IPS DF 6.9 (cell line): ENCODE measurements at regions not wholly inside any gene's neighbourhood (a gene's known extent, or its start where the extent isn't known, plus 50 kb on each side); places are given as distances from the start of the nearest gene placed in this dataset.

ENCODE experiments used
- DNase-seq: peaks from one replicate; pipeline ENCODE4 v3.0.0-alpha.2; 2013; ENCODE audit warnings: low read depth, low spot score
- H3K27ac ChIP-seq: one replicate; pipeline ENCODE4 v1.5.1; 2013; ENCODE audit warnings: low read length, control low read depth
- H3K27me3 ChIP-seq: 2 replicates; pipeline ENCODE4 v1.6.1; 2013; ENCODE audit warnings: mild to moderate bottlenecking, low read length; ENCODE audit not compliant: control insufficient read depth, insufficient read depth
- H3K36me3 ChIP-seq: 2 replicates; pipeline ENCODE4 v1.6.1; 2013; ENCODE audit warnings: low read length; ENCODE audit not compliant: control insufficient read depth, insufficient read depth
- H3K4me1 ChIP-seq: 2 replicates; pipeline ENCODE4 v1.6.1; 2013; ENCODE audit warnings: low read length; ENCODE audit not compliant: control insufficient read depth, insufficient read depth
- H3K4me3 ChIP-seq: 2 replicates; pipeline ENCODE4 v1.5.1; 2013; ENCODE audit warnings: mild to moderate bottlenecking, low read length
- H3K9me3 ChIP-seq: 2 replicates; pipeline ENCODE4 v1.6.1; 2013; ENCODE audit warnings: low read length, inconsistent platforms; ENCODE audit not compliant: control insufficient read depth, insufficient read depth
- WGBS: extraction: QIAGEN DNeasy Blood & Tissue Kit; methylation state at CpG from one replicate; pipeline ENCODE4 v1.1.7; 2013; ENCODE audit warnings: mixed read lengths, missing lambda C conversion rate; ENCODE audit not compliant: insufficient read length, insufficient coverage; 5-methylcytosine and 5-hydroxymethylcytosine counted together

DNA sequence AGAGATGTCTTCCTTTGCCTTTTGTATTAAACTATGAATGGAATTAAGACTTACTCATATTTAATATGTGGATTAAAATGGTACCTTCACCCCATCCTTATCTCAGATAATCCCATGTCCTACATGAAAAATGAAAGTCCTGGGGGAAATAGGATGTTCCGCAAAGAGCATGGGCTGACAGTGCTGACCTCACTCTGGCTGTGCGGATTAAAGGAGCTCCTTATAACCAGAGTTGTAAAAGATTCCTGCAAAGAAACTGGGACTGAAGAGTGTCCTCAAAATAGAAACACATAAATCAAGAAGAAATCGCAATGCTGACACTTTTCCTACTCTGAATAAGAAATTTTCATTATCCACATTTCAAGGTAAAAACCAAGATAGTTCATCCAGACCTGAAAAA lies 384.5 kb downstream of the LIG4 start:
- Histone ChIP-seq H3K4me3 (no peak overlapping the region), H3K27me3 (no peaks in the 10 kb centered on the region), H3K4me1 (no peaks in the 10 kb centered on the region; the same call in 1 of the 2 replicates), H3K9me3 (no peaks in the 10 kb centered on the region), H3K27ac (no peak overlapping the region), H3K36me3 (no peaks in the 10 kb centered on the region)
- DNase-seq = no peak
- WGBS = no CpG with 5 or more reads among the region's 3 CpGs

DNA sequence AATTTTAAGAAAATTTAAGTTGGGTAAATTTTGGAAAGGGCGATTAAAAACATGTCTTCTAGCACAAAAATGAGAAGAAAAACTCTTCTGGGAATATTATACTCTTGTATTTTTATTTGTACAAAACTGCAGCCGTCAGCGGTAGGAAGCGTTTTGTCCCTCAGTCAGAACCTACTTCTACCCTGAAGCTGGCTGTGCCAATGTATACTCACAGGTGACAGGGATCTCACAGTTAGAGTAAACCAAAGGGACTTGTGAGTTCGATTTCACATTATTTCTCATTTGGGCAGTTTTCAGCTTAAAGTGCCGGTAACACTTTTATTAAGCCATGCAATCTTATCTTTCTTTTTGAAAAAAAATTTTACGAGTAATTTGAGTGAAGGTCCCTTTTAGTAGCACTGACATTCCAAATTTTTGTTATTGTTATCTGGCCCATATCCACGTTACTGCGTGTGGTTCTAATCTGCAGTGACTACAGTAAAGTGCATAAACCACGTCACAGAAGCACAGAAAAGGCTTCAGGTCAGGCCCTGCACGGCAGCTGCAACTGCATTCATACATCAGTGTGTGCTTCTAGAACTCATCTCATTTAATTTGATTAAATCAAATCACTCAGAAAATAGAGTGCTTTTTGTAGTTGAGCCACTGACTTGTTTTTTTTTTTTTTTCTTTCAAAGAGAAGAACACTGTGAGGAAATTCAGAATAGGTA lies 387.3 kb downstream of the LIG4 start:
- no peaks in the 10 kb centered on the region for H3K9me3 ChIP-seq
- H3K4me3 ChIP-seq = no peak overlapping the region
- no peaks in the 10 kb centered on the region; the same call in 1 of the 2 replicates for H3K4me1 ChIP-seq
- no peak for DNase-seq
- H3K36me3 ChIP-seq = no peaks in the 10 kb centered on the region
- no peaks in the 10 kb centered on the region for H3K27me3 ChIP-seq
- no peak overlapping the region for H3K27ac ChIP-seq
- WGBS = 100% methylated on average over 1 of the region's 11 CpGs

DNA sequence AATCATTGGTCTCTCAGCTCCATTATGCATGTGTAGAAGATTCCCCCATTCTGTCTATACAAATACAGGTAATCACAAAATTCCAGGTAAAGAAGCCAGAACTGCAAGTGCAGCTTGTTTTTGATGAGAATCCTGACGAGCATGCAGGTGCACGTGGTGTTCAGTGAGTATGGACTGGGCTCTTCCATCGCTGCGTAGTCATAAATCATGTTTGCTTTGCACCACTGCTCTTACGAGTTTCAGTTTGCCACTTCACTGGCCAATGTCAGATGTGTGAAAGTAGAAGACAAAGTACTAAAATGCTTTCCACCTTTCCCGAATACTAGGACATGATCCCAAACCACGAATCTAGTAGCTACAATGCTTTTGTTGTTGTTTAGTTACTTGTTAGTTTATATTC lies 390.7 kb downstream of the LIG4 start:
- no peak for DNase-seq
- no CpG with 5 or more reads among the region's 7 CpGs for WGBS
- no peaks in the 10 kb centered on the region for H3K36me3 ChIP-seq
- H3K9me3 ChIP-seq = no peaks in the 10 kb centered on the region
- H3K4me1 ChIP-seq = peaks cover 2% of the 10 kb centered on the region; the same call in 1 of the 2 replicates
- no peak overlapping the region for H3K27ac ChIP-seq
- no peak overlapping the region for H3K4me3 ChIP-seq
- H3K27me3 ChIP-seq = no peaks in the 10 kb centered on the region

DNA sequence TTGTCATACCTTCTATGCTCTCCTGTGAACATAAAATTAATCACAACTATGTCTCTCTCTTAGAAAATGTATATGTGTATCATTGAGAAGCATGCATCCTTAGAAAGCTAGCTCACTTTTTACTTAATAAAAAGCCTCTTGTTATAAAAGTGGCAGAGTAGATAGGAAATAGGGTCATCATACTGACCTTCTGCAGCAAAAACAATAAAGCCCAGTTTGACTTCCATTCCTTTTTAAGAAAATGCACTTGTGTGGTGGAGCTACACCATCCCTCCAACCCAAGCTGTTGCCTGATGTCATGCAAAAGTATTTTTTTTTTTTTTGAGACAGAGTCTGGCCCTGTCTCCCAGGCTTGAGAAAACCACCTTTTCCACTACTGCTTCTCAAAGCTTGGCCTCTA lies 393.3 kb downstream of the LIG4 start:
- no peak for DNase-seq
- H3K27me3 ChIP-seq = no peaks in the 10 kb centered on the region
- no peaks in the 10 kb centered on the region for H3K36me3 ChIP-seq
- no peaks in the 10 kb centered on the region for H3K9me3 ChIP-seq
- H3K27ac ChIP-seq = no peak overlapping the region
- peaks cover 4% of the 10 kb centered on the region; the same call in 1 of the 2 replicates for H3K4me1 ChIP-seq
- no peak overlapping the region for H3K4me3 ChIP-seq

DNA sequence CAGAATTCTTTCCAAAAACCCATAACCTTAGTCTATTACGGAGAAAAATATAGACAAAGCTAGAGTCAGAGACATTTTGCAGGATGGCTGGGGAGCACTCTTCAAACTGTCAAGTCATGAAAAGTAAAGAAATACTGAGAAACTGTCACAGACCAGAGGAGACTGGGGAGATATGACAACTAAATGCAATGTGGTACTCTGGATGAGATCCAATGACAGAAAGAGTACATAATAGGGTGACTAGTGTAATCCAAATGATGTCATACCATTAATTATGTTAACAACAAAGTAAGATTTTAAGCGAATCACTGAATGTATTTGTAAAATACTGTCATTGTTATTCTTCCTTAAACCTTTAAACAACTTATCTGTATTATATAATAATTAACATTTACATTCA lies 393.8 kb downstream of the LIG4 start:
- no CpG with 5 or more reads among the region's 2 CpGs for WGBS
- no peaks in the 10 kb centered on the region for H3K27me3 ChIP-seq
- no peak overlapping the region for H3K4me3 ChIP-seq
- no peak overlapping the region for H3K27ac ChIP-seq
- DNase-seq = no peak
- H3K36me3 ChIP-seq = no peaks in the 10 kb centered on the region
- H3K4me1 ChIP-seq = peaks cover 4% of the 10 kb centered on the region; the same call in 1 of the 2 replicates
- no peaks in the 10 kb centered on the region for H3K9me3 ChIP-seq

DNA sequence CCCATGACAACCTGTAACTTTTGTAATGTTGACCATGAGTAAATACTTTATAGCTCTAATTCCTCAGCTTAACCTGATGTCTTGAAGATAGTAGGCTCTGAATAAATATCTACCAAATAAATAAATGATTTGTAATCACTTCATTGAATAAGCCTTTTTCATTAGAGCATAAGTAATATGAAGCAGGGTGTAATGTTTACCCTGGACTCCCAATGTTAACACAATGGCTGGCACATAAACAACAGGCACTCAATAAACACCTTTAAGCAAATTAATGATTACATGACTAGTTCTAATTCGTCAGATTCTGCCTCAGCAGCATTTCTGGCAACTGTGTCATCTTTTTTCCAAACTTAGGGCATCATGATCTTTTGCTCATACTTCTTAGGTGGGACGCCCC lies 396.3 kb downstream of the LIG4 start:
- Histone ChIP-seq H3K9me3 (no peaks in the 10 kb centered on the region), H3K27me3 (no peaks in the 10 kb centered on the region), H3K4me3 (no peak overlapping the region), H3K27ac (no peak overlapping the region), H3K4me1 (peaks cover 4% of the 10 kb centered on the region; the same call in 1 of the 2 replicates), H3K36me3 (no peaks in the 10 kb centered on the region)
- no CpG with 5 or more reads among the region's 2 CpGs for WGBS
- no peak for DNase-seq

DNA sequence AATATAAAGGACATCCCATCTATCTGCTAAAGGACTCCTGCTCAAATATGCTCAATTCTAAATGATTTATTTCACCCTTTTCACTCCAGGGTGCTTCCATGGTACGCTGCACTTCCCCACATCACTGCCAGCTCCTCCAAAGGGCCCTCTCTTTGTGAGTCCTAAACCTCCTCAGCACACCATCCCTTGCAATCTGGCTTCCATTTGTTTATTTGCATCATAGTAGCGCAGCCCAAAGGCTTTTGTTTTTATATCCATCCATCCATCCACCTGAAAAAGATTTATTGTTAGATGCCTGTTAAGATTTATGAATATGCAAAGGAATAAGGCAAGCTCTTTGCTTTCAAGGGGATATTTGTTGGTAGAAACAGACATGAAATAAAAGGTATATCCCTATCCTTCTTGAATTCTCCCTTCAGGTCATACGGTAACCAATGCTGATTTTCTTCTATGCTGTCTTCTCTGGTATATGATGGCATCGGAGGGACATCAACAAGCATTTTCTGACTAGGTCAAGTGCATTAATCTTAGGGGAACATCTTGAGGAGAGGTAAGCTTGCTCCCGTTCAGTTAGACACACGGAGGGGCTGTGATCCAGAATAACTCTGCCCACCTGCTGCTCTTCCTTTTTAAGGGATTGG lies 397.6 kb downstream of the LIG4 start:
- no peaks in the 10 kb centered on the region for H3K36me3 ChIP-seq
- WGBS = no CpG with 5 or more reads among the region's 6 CpGs
- no peak overlapping the region for H3K4me3 ChIP-seq
- H3K9me3 ChIP-seq = no peaks in the 10 kb centered on the region
- no peaks in the 10 kb centered on the region for H3K27me3 ChIP-seq
- peaks cover 4% of the 10 kb centered on the region; the same call in 1 of the 2 replicates for H3K4me1 ChIP-seq
- H3K27ac ChIP-seq = no peak overlapping the region
- no peak for DNase-seq

DNA sequence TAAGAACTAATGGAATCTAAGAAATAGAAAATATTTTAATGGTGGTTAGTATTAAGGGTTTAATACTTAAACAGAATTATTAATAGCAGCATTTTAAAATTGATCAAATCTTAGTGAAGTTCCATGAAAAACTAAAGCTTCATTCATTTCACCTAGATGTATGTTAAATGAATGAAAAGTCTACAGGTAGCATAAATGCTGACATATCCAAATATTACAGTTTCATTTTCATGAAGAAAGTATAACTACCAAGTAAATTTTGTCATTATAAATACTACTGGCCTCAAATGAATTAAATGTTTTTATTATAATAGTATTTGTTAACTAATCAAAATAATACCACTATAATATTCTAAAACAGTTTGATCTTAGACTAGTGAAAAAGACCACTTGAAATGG lies 403.3 kb downstream of the LIG4 start:
- Histone ChIP-seq H3K27me3 (no peaks in the 10 kb centered on the region), H3K4me3 (no peak overlapping the region), H3K4me1 (no peaks in the 10 kb centered on the region), H3K9me3 (no peaks in the 10 kb centered on the region), H3K36me3 (no peaks in the 10 kb centered on the region), H3K27ac (no peak overlapping the region)
- DNase-seq = no peak

DNA sequence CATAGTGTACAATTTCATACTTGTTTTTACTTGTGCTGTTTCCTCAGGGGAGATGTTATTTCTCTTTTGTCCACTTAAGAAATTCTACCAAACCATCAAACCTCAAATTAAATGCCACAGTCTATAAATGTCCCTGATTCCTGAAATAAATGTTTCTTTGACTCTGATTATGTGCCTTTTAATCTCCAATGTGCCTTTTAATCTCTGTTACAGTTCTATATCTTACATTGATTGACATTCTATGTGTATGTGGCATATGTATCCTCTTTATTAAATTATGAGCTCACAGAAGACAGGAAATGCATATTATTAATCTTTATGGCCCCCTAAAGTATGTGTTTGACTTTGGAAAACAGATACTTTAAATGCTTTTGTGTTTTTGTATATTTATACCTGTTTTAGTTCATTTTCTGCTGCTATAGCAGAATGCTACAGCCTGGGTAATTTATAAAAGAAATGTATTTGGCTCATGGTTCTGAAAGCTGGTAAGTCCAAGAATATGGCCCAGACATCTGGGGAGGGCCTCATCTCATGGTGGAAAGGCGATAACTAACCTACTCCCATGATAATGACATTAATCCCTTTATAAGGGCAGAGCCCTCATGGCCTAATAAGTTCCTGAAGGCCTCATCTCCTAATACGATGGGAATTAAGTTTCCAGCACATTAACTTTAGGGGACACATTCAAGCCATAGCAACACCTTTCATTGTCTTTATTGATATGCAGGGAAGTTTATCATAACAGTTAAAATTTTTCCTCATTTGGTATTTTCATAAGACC lies 403.9 kb downstream of the LIG4 start:
- H3K27me3 ChIP-seq = no peaks in the 10 kb centered on the region
- DNase-seq = no peak
- H3K9me3 ChIP-seq = no peaks in the 10 kb centered on the region
- no peak overlapping the region for H3K4me3 ChIP-seq
- no peak overlapping the region for H3K27ac ChIP-seq
- WGBS = no CpG with 5 or more reads among the region's 2 CpGs
- no peaks in the 10 kb centered on the region for H3K36me3 ChIP-seq
- H3K4me1 ChIP-seq = no peaks in the 10 kb centered on the region

DNA sequence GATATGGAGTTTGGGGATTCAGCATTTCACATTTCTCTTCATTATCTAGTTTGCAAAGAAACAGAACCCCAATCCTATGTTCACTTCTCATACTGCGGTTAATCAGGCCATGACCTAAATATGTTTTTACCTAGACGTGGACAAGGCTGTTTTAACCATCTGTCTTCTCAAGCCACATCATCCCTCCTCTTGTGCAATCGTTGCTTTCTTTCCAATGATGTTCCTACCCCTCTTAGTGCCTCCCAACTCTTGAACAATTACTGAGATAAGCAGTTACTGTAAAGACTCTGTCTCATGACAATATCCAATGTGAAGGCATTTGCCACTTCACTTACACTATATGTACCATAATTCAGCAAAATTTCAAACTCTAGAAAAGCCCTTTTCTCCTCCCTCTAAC lies 406.2 kb downstream of the LIG4 start:
- Histone ChIP-seq H3K4me3 (no peak overlapping the region), H3K36me3 (no peaks in the 10 kb centered on the region), H3K9me3 (no peaks in the 10 kb centered on the region), H3K27me3 (no peaks in the 10 kb centered on the region), H3K27ac (no peak overlapping the region), H3K4me1 (no peaks in the 10 kb centered on the region)
- DNase-seq = no peak
- no CpG with 5 or more reads among the region's 3 CpGs for WGBS
